Right lobe of liver (tissue), 6 donors: ENCODE measurements at regions not wholly inside any gene's neighbourhood (a gene's known extent, or its start where the extent isn't known, plus 50 kb on each side); places are given as distances from the start of the nearest gene placed in this dataset.

Experiments
- ATAC-seq, 4 donors: fragments of 200-7000 bp; cut with Tn5 transposase; one replicate each; pipeline ENCODE4 v1.9.1; 2020; ENCODE audit warnings: mild to moderate bottlenecking in 4 of 4, moderate library complexity in 4 of 4
- DNase-seq, 3 donors: peaks; one replicate each; pipeline ENCODE4 v3.0.0-alpha.2; 2020
- H3K27ac ChIP-seq, 3 donors: fragments of 200-600 bp; one replicate each; pipeline ENCODE4 v1.8.0; 2022
- H3K27me3 ChIP-seq, 2 donors: fragments of 200-600 bp; one replicate each; pipeline ENCODE4 v1.8.0; 2022
- H3K36me3 ChIP-seq, 4 donors: fragments of 200-600 bp; sonication (generic) in 1 of 4; one replicate each; pipeline versions ENCODE4 v1.5.1 to v1.8.0; 2017 to 2022; ENCODE audit warnings: control low read depth in 1 of 4
- H3K4me1 ChIP-seq, 4 donors: fragments of 200-600 bp; sonication (generic) in 1 of 4; one replicate each; pipeline versions ENCODE4 v1.5.1 to v1.8.0; 2017 to 2022; ENCODE audit warnings: control low read depth in 1 of 4
- H3K4me3 ChIP-seq, 3 donors: fragments of 200-600 bp; one replicate each; pipeline ENCODE4 v1.8.0; 2022
- H3K9me3 ChIP-seq, 4 donors: fragments of 200-600 bp; sonication (generic) in 1 of 4; one replicate each; pipeline versions ENCODE4 v1.5.1 to v1.8.0; 2017 to 2022; ENCODE audit warnings: control low read depth in 1 of 4
- POLR2A ChIP-seq: fragments of 450-650 bp; IDR thresholded peaks from one replicate; pipeline ENCODE4 v1.6.1; 2017; ENCODE audit warnings: antibody characterized with exemption, mild to moderate bottlenecking
- WGBS: methylation state at CpG from one replicate; pipeline ENCODE4 v1.1.6; 2018; ENCODE audit warnings: low coverage, low lambda C conversion rate; ENCODE audit not compliant: insufficient coverage; ENCODE audit errors: missing lambda C conversion rate; 5-methylcytosine and 5-hydroxymethylcytosine counted together
- intact Hi-C, 2 donors: fragments of 100-400 bp; cut with DNase I; formaldehyde crosslinking; loops; one replicate each; pipeline versions ENCODE4 v1.11.2 to v1.14.1; 2022
- TF ChIP-seq, protein P1 (sequence below), 4 donors: fragments of 200-600 bp in 3 of 4; fragments of 450-650 bp in 1 of 4; IDR thresholded peaks; one replicate each; pipeline versions ENCODE4 v1.5.1 to v1.8.0; 2016 to 2022; ENCODE audit warnings: antibody characterized with exemption in 4 of 4, mild to moderate bottlenecking in 2 of 4
- donor health status: DM: no; HTN: yes; CAD: no.
- donor health status: DM: no; HTN: no; CAD: no.
- donor health status: DM: no; HTN: no; CAD: no.
- donor health status: DM: no; HTN: yes; CAD: no.
- donor health status: DM: no; HTN: yes; CAD: no.

DNA sequence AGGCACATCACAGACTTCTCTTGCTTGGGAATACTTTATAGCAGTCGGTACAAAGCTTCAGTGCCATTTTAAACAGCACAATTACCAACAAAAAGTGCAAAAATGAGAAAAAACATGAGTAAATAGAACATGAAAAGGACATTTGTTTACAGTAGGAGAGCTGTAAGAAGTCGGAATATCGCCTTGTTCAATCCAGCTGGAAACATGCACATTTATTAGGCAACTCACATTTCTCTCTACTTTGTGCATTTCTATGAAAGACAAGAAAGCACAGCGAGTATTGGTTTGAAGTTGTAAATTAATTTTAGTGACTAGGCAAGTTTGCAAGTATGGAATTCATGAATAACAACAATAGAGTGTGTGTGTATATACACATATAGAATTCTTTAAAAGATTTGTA, 484.7 kb downstream of the DACH1 start:
- intact Hi-C loops: no loop called here
- WGBS: 75% methylated on average over 4 of the region's 4 CpGs

DNA sequence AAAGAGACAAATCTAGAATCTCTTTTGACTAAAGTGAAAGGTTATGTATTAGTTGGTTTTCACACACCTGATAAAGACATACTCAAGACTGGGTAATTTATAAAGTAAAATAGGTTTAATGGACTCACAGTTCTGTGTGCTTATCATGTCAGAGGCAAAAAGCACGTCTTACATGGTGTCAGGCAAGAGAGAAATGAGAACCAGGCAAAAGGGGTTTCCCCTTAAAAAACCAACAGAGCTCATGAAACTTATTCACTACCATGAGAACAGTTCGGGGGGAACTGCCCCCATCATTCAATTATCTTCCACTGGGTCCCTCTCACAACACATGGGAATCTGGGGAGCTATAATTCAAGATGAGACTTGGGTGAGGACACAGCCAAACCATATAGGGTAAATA, 486.8 kb downstream of the DACH1 start:
- TF ChIP-seq, protein P1, sequence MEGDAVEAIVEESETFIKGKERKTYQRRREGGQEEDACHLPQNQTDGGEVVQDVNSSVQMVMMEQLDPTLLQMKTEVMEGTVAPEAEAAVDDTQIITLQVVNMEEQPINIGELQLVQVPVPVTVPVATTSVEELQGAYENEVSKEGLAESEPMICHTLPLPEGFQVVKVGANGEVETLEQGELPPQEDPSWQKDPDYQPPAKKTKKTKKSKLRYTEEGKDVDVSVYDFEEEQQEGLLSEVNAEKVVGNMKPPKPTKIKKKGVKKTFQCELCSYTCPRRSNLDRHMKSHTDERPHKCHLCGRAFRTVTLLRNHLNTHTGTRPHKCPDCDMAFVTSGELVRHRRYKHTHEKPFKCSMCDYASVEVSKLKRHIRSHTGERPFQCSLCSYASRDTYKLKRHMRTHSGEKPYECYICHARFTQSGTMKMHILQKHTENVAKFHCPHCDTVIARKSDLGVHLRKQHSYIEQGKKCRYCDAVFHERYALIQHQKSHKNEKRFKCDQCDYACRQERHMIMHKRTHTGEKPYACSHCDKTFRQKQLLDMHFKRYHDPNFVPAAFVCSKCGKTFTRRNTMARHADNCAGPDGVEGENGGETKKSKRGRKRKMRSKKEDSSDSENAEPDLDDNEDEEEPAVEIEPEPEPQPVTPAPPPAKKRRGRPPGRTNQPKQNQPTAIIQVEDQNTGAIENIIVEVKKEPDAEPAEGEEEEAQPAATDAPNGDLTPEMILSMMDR (IDR thresholded peaks at IDR 0.05): no peak
- TF ChIP-seq POLR2A: no peak
- peak overlapping the region in 1 of 3 donors; percentile 28 for H3K27ac ChIP-seq
- H3K4me1 ChIP-seq: no peaks in the 10 kb centered on the region
- H3K27me3 ChIP-seq: no peaks in the 10 kb centered on the region
- intact Hi-C loops: no loop called here
- no peaks in the 10 kb centered on the region for H3K9me3 ChIP-seq
- WGBS: 23% methylated on average over 2 of the region's 2 CpGs
- H3K36me3 ChIP-seq: no peaks in the 10 kb centered on the region
- ATAC-seq (no peak), DNase-seq (no peak)
- no peak overlapping the region for H3K4me3 ChIP-seq

More for the DNA sequence above, 484.7 kb downstream of the DACH1 start:
- H3K4me1 ChIP-seq: no peaks in the 10 kb centered on the region
- H3K36me3 ChIP-seq: no peaks in the 10 kb centered on the region
- ATAC-seq (no peak), DNase-seq (no peak)
- H3K27me3 ChIP-seq: no peaks in the 10 kb centered on the region
- no peak overlapping the region for H3K27ac ChIP-seq
- H3K4me3 ChIP-seq: no peak overlapping the region
- no peaks in the 10 kb centered on the region for H3K9me3 ChIP-seq
- TF ChIP-seq, protein P1 (IDR thresholded peaks at IDR 0.05): no peak
- TF ChIP-seq POLR2A: no peak

DNA sequence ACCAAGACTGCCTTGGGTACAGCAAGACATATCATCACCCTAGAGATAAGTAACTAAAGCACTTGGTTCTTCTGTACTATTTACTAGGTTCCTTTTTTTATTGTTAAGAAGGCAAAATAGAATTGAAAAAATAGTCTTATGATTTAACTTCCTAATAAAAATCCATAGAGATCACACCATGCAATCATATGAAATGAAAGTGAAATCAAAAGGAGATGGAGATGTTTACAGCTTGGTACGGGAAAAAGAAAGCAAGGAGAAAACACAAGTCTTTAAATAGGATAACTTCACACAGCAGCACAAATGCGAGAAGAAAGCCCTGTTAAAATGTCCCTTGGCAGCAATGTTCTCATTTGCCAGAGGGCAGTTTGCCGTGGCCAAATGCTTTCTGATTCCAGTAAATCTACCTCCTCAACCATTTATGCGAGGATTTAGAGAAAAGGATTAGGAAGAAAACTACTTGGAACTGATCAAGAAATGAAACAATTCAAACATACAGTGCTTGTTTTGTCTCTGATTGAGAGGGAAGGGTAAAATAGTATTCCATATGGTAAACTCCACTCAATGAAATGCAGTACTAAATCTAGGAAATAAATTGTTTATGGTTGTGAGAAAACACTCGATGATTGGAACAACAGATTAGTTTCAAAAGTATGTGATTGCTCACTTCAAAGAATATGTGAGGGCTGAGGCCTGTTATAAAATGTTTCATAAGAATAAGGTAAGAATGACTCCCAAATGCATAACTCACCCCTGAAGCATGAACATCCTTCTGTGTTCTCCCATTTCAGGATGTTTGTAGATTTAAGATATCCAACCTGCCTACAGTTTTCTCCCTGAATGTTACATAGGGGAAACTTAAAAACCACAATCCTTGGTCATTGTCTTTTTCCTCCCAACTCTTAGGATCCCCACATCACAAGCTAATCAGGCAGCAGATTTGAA, 487.8 kb downstream of the DACH1 start:
- TF ChIP-seq, protein P1 (IDR thresholded peaks at IDR 0.05): no peak
- no peak for TF ChIP-seq POLR2A
- no peaks in the 10 kb centered on the region for H3K36me3 ChIP-seq
- intact Hi-C loops: no loop called here
- no peak for DNase-seq
- H3K9me3 ChIP-seq: no peaks in the 10 kb centered on the region
- peak overlapping the region in 2 of 3 donors; percentile 4 to 9 for H3K4me3 ChIP-seq
- ATAC-seq: peak in 3 of 4 donors; percentile 36 to 65 (median 57)
- no peaks in the 10 kb centered on the region for H3K27me3 ChIP-seq
- 24% methylated on average over 5 of the region's 5 CpGs for WGBS
- H3K27ac ChIP-seq: peak overlapping the region in 1 of 3 donors; percentile 28
- H3K4me1 ChIP-seq: no peaks in the 10 kb centered on the region

DNA sequence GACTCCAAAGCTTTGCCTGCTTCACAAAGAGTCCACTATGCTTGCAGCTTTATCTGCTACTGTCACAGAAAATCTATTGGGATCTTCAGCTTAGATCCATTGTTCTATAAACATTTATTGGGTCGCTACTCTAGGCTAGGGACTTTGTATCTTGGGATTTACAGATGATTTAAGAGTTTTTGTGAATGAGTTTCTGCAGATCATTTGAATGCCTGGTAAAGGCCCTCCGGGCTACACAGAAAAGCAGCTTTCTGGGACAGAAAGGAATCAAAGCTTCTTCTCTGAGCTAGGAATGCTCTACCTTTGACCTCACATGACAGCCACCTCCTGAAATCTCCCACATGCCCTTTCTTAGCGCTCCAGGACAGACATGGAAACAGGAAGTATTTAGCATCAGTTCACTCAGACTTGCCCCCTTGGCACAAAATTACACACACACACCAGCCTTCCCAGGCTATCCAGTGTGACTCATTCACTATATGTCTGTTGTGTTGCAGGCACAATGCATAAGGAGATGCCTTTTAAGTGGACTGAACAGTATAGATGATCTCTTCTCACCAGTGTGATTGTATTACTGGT, 492.4 kb downstream of the DACH1 start:
- ATAC-seq: no peak
- H3K27ac ChIP-seq: no peak overlapping the region
- no peak for DNase-seq

More for the DNA sequence above, 492.4 kb downstream of the DACH1 start:
- Histone ChIP-seq H3K9me3 (no peaks in the 10 kb centered on the region), H3K36me3 (no peaks in the 10 kb centered on the region), H3K27me3 (no peaks in the 10 kb centered on the region), H3K4me1 (no peaks in the 10 kb centered on the region), H3K4me3 (no peak overlapping the region)
- TF ChIP-seq, protein P1 (IDR thresholded peaks at IDR 0.05): no peak
- no peak for TF ChIP-seq POLR2A
- intact Hi-C loops: no loop called here
- 51% methylated on average over 3 of the region's 3 CpGs for WGBS
